DND-41 (cell line): ENCODE measurements at regions not wholly inside any gene's neighbourhood (a gene's known extent, or its start where the extent isn't known, plus 50 kb on each side); places are given as distances from the start of the nearest gene placed in this dataset.

Experiments used
- CTCF ChIP-seq: IDR thresholded peaks from 2 replicates; pipeline ENCODE4 v1.5.1; 2012; ENCODE audit warnings: borderline replicate concordance, low read length, moderate library complexity, mild to moderate bottlenecking; ENCODE audit not compliant: poor library complexity, severe bottlenecking; ENCODE audit errors: extremely low read depth
- EZH2 ChIP-seq: IDR thresholded peaks from 3 replicates; pipeline ENCODE4 v1.6.1; 2012; ENCODE audit warnings: borderline replicate concordance, low read depth, mild to moderate bottlenecking, moderate library complexity, low read length, inconsistent platforms; ENCODE audit not compliant: severe bottlenecking

DNA sequence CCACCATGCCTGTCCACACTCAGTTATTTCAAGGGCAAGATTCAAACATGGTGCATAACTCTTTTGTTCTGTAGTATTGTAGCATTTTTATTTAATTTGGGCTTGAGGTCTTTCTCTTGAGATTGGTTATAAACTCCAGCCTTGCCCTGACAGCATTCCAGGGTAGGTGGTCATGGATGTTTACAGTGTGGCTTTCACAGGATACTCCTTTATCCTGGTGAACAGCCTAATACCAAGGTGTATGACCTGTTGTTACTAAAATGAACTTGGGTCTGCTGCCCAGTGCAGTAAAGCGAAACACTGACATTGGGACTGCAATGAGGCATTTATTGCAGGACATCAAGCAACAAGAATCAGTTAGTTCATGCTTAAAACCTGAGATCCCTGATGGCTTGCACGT lies 434.8 kb downstream of the ANKRD50 start:
- TF ChIP-seq CTCF, result no peak
- TF ChIP-seq EZH2, result no peak
